ENCODE measurements at regions not wholly inside any gene's neighbourhood (a gene's known extent, or its start where the extent isn't known, plus 50 kb on each side); places are given as distances from the start of the nearest gene placed in this dataset.
"Not testable (repeated sequence)": the region's sequence is repeated elsewhere in the genome, so short reads cannot be mapped to it uniquely, and the experiment has no call there.

GRCh38 chr5:148880197-148880596, 53.8 kb downstream of the ADRB2 start:
- DNase-seq (ENCODE audit: extremely low read depth, low read depth, low spot score): no peak

GRCh38 chr5:148880696-148881095, 54.3 kb downstream of the ADRB2 start:
- DNase-seq (ENCODE audit: extremely low read depth, low read depth, low spot score): no peak

DNA sequence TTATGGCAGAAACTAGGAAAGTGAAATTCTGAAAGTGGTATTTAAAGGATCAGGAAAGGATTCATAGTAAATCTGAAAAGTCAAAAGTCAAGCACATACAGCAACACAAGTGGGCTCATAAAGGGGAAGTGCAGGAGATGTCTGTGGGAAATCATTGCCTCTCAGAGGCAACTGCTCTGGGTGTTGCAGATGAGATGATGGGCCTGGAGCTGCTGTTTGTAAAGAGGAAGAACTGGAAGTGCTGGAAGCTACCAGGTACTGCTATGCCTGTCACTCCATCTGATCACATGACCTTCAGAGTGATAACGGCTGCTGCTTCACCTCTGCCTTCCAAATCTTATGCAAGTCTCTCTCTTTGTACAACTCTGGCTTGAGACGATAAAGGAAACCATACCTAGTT, 55.9 kb downstream of the ADRB2 start:
- DNase-seq (ENCODE audit: extremely low read depth, low read depth, low spot score): no peak

- no peak for DNase-seq (ENCODE audit: extremely low read depth, low read depth, low spot score)
Measured at GRCh38 chr5:148884339-148885020, 58.1 kb downstream of the ADRB2 start.

DNA sequence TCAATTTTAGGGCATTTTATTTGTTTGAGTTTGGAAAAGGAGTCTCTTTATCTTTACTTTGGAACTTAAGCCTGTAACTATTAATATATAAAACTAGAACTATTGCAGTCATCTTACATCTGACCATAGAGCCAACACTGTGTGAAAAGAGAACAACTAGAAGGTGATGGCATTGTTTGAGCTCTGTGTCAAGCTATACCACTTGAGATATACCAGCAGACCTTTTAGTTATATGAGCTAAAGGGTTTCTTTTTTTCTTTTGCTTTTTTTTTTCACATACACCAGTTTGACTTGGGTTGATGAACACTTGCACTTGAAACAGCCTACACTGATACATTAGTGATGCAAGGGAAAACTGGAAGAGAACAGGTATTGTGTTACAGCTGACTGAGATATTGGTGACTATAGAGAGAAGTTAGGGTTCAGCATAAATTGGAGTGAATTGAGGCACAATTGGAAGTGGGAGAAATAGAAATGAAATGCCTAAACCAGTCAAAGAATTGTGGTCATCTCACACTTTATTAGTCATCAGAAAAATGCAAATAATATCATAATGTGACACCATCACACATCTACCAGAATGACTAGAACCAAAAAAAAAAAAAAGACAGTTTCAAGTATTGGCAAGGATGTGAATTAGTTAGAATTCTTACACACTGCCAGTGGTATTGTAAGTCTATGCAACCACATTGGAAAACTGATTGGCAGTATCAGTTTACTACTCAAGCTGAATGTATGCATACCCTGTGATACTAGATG, 60.9 kb downstream of the ADRB2 start:
- no peak for DNase-seq (ENCODE audit: extremely low read depth, low read depth, low spot score)

DNA sequence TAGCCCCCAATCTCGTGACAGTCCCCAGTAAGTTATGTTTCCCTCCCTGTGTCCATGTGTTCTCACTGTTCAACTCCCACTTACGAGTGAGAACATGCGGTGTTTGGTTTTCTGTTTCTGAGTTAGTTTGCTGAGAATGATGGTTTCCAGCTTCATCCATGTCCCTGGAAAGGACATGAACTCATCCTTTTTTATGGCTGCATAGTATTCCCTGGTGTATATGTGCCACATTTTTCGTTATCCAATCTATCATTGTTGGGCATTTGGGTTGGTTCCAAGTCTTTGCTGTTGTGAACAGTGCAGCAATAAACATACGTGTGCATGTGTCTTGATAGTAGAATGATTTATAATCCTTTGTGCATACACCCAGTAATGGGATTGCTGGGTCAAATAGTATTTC, 63.5 kb downstream of the ADRB2 start:
- not testable (repeated sequence) for DNase-seq (ENCODE audit: extremely low read depth, low read depth, low spot score)

DNA sequence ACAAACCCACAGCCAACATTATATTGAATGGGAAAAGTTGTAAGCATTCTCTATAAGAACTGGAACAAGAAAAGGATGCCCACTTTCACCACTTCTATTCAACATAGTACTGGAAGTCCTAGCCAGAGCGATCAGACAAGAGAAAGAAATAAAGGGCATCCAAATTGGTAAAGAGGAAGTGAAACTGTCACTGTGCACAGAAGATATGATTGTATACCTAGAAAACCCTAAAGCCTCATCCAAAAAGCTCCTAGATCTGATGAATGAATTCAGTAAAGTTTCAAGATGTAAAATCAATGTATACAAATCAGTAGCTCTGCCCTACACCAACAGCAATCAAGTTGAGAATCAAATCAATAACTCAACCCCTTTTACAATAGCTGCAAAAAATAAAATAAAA, 69.0 kb downstream of the ADRB2 start:
- not testable (repeated sequence) for DNase-seq (ENCODE audit: extremely low read depth, low read depth, low spot score)

GRCh38 chr5:148897842-148898241, 71.4 kb downstream of the ADRB2 start:
- no peak for DNase-seq (ENCODE audit: extremely low read depth, low read depth, low spot score)

DNA sequence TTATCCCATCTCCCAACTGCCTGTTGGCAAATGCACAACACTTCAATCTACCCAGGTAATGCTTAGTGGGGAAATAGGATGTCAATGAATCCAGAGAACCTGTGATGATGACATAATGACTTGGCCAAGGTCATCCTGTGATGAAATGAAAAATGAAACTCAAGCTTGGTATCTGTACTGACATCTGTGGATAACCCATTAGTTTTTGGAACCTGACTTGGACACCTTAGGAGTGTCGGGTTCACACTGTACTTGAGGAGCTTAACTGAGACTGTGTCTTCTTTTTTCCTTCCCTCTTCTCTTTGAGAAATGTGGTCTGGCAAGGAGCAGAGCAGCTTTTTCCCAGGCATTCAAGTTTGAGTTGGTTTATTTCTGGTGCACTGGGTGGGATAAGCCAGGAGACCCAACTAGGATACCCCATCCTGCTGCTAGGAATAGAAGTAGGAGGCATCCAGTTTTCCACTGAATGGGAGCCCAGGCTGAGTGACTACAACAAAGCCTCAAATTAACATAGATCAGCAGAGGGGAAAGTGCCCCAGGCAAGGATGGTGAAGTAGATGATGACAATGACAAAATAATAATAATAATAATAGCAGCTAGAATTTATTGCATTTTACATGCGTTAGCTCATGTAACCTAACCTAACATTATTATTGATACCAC, 72.1 kb downstream of the ADRB2 start:
- no peak for DNase-seq (ENCODE audit: extremely low read depth, low read depth, low spot score)

GRCh38 chr5:148899993-148900392, 73.6 kb downstream of the ADRB2 start:
- no peak for DNase-seq (ENCODE audit: extremely low read depth, low read depth, low spot score)

DNA sequence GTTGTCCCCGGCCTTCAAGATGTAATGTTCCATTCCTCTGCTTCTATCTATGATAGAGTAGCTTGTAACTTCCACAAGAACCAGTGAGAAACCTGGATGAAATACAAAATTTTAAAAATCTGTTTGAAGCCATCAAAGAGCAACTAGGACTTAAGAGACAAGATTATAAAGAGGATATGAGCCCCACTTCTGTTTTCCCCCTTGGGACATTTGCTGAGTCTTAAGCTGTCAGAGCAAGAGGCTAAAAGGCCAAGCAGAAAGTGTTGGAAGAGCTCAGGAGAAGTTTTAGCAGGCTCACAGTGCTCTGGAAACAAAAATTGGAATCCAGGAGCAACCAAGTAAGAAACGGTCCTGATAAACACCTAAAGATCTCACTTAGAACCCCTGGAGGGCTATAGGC, 76.1 kb downstream of the ADRB2 start:
- DNase-seq (ENCODE audit: extremely low read depth, low read depth, low spot score): no peak

DNA sequence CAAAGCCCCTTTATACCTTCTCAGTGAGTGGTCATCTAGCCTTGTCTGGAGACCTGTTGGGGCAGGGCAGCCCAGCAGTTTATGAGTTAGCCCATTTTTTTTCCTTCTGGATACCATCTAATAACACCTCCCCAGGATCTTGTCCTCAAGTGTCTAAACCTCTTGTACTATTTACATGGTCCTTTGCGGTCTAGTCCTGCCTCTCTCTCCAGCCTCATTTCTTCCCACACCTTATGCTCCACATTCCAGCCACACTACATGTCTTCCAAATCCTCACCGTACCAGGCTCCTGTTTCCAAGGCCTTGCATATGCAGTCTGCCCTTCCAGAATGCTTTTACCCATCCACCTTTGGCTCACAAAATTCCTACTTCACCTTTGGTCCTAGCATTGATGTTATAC, 77.2 kb downstream of the ADRB2 start:
- no peak for DNase-seq (ENCODE audit: extremely low read depth, low read depth, low spot score)

GRCh38 chr5:148904440-148904839, 78.0 kb downstream of the ADRB2 start:
- no peak for DNase-seq (ENCODE audit: extremely low read depth, low read depth, low spot score)

- DNase-seq (ENCODE audit: extremely low read depth, low read depth, low spot score): no peak
Measured at GRCh38 chr5:148905541-148905940, 79.1 kb downstream of the ADRB2 start.

DNA sequence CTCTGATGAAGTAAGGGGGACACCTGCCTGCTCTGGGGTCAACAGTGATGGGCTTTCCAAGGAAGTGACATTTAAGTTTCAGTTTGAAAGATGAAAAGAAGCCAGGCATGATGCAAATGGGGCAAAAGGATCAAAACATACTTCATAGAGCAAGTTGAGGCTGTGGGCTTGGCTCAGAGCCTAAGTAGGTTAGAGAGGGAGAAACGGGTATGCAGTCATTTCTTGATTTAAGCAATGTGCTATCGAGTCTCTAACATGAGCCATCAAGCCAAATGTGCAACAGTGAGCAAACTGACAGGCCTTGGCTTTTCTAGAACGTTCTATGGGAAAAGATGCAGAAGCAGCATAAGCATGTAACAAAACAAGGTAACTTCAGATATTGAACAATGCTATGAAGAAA, 80.6 kb downstream of the ADRB2 start:
- no peak for DNase-seq (ENCODE audit: extremely low read depth, low read depth, low spot score)

- peak; percentile 81 for DNase-seq (ENCODE audit: extremely low read depth, low read depth, low spot score)
Measured at GRCh38 chr5:148909040-148909439, 82.6 kb downstream of the ADRB2 start.

DNA sequence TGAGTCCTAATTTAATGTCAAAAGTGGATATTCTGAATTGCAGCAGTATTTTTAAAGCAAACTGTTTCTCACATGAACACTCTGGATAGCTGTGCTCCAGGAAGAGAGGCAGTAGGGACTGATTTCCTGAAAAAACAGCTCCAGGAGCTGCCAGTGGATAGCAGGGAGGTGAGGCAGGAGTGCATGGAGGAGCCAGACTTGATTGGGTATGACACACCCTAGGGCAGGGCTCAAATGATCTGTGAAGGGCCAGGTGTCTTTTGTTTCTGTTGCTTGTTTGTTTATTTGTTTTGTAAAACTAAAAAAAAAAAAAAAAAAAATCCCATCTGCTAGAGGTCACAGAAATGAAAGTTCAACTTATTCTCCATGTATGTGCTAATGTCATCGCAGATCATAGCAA, 83.4 kb downstream of the ADRB2 start:
- no peak for DNase-seq (ENCODE audit: extremely low read depth, low read depth, low spot score)

GRCh38 chr5:148910216-148910615, 83.8 kb downstream of the ADRB2 start:
- no peak for DNase-seq (ENCODE audit: extremely low read depth, low read depth, low spot score)

DNA sequence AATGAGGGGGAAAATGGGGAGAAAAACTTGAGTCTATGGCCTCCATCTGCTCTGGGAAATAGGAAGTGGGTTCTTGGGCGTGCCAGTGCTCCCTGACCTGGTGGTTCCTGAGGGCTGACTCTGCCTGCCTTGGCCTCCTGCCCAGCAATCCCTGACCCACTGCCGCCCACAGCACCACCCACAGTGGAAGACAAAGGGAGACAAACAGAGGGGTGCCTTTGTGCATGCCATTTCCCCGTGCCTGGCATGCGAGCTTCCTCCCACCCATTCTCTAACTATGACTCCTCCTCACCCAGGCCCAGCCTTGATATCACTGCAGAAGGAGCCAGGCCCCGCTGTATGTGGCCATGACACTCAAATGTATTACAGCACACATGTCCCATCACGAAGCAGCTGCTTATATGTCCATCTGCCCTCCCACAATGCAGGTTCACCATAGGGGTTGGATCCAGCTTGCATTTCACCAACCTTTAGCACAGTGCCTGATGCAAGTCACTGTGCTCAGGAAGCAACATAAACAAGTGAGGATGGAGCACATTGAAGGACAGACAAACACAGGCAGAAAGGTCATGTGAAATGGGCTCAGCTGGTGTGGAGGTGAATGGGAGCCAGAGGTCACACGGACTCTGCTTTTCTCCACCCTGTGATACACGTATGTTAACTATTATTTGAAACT, 84.4 kb downstream of the ADRB2 start:
- DNase-seq (ENCODE audit: extremely low read depth, low read depth, low spot score): no peak

DNA sequence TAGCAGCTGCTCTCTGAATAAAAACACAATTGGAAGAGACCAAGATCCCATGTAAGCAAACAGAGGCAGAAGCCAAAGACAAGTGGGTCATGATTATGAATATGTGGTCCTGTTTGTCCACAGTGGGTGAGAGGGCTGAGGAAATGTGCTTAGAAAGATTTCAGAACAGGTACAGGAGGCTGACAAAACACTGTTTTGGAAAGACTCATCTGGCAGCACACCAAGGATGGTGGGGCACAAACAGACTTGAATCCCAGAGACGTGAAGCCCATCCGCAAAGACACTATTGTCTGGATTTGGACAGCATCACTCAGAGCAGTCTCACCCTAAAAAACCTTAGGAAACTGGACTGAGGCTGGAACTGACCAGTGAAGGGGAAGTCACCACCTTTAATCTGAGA, 85.0 kb downstream of the ADRB2 start:
- DNase-seq (ENCODE audit: extremely low read depth, low read depth, low spot score): no peak

DNA sequence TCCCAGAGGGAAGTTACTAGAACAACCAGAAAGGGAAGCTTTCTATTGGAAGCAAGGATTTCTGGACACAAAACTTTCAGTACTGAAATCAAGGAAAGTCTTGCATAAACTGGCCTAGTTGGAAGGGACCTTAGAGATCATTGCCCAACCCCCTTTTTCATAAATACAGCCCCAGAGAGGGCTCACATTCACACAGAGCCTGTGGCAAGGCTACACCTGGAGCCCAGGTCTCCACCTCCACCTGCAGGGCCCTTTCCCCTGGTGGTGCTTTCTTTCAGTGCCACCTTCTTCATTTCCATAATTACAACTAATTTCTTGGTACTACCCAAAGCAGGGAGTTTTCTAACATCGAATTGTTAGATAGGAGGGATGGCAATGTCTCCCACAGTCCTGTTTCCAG, 85.7 kb downstream of the ADRB2 start:
- no peak for DNase-seq (ENCODE audit: extremely low read depth, low read depth, low spot score)

All from glomerular endothelial cell (primary cell).